H1 (cell line): ENCODE measurements at regions not wholly inside any gene's neighbourhood (a gene's known extent, or its start where the extent isn't known, plus 50 kb on each side); places are given as distances from the start of the nearest gene placed in this dataset.
A peak's percentile ranks its signal among the peaks of the same experiment; 100 is the strongest.

Experiments
- BACH1 ChIP-seq: IDR thresholded peaks from 2 replicates; pipeline ENCODE4 v1.6.1; 2012; ENCODE audit warnings: low read length, improper control_type of control experiment
- CHD7 ChIP-seq: fragments of 300-600 bp; sonication (generic); IDR thresholded peaks from 2 replicates; pipeline ENCODE4 v1.7.1; 2012; ENCODE audit warnings: low read length, moderate library complexity, mild to moderate bottlenecking, inconsistent platforms; ENCODE audit not compliant: insufficient replicate concordance
- CTBP2 ChIP-seq: IDR thresholded peaks from 2 replicates; pipeline ENCODE4 v1.7.0; 2011; ENCODE audit warnings: borderline replicate concordance, mild to moderate bottlenecking, moderate library complexity, mixed read lengths, low read length; ENCODE audit not compliant: insufficient read depth, insufficient read length
- EP300 ChIP-seq, 2 experiments: IDR thresholded peaks; 1 replicate in 1 of 2; 2 replicates in 1 of 2; pipeline ENCODE4 v1.6.1; 2011 to 2012; ENCODE audit warnings: low read depth in 2 of 2, low read length in 2 of 2, mild to moderate bottlenecking in 2 of 2, borderline replicate concordance in 1 of 2, inconsistent platforms in 1 of 2, moderate library complexity in 1 of 2
- GTF2F1 ChIP-seq: IDR thresholded peaks from 2 replicates; pipeline ENCODE4 v1.6.1; 2012; ENCODE audit warnings: low read depth, low read length, improper control_type of control experiment, borderline replicate concordance
- JUN ChIP-seq: IDR thresholded peaks from 2 replicates; pipeline ENCODE4 v1.6.1; 2011; ENCODE audit warnings: low read depth, mild to moderate bottlenecking, improper control_type of control experiment, low read length
- MAFK ChIP-seq: IDR thresholded peaks from 2 replicates; pipeline ENCODE4 v1.6.1; 2012; ENCODE audit warnings: low read depth, mild to moderate bottlenecking, improper control_type of control experiment, low read length
- NANOG ChIP-seq: IDR thresholded peaks from 2 replicates; pipeline ENCODE4 v1.6.1; 2011; ENCODE audit warnings: low read length, low read depth, mild to moderate bottlenecking, inconsistent platforms; ENCODE audit not compliant: insufficient read depth, poor library complexity, severe bottlenecking
- SAP30 ChIP-seq: fragments of 300-600 bp; sonication (generic); IDR thresholded peaks from 2 replicates; pipeline ENCODE4 v1.7.1; 2012; ENCODE audit warnings: low read length, moderate library complexity, mild to moderate bottlenecking, inconsistent platforms; ENCODE audit not compliant: insufficient read depth, insufficient replicate concordance
- TAF7 ChIP-seq: optimal IDR thresholded peaks from 2 replicates; pipeline ENCODE3; 2011; ENCODE audit warnings: low read depth, mild to moderate bottlenecking, inconsistent platforms, low read length, moderate library complexity, borderline replicate concordance

- TF ChIP-seq CHD7 (no peak), EP300 (IDR thresholded peaks at IDR 0.05; ENCODE audit: borderline replicate concordance in 1 of 2, low read depth in 2 of 2, low read length in 2 of 2) (no peak), GTF2F1 (no peak), TAF7 (no peak), BACH1 (peak; percentile 75; the same call in 1 of the 2 replicates), NANOG (no peak), SAP30 (no peak), CTBP2 (no peak), JUN (no peak), MAFK (peak; percentile 40; the same call in 1 of the 2 replicates)
Observed at GRCh38 chr4:83962492-83962891, 426.6 kb downstream of the GPAT3 start (continued).
